T-helper 1 cell (primary cell): ENCODE measurements at regions not wholly inside any gene's neighbourhood (a gene's known extent, or its start where the extent isn't known, plus 50 kb on each side); places are given as distances from the start of the nearest gene placed in this dataset.

ENCODE experiments used
- DNase-seq, 5 donors: peaks; one replicate each; pipeline ENCODE4 v3.0.0-alpha.2; 2012 to 2020

- no peak for DNase-seq
Measured at GRCh38 chr2:151197184-151198108, 64.2 kb downstream of the RBM43 start.

- DNase-seq: no peak
Measured at GRCh38 chr2:151193576-151193975, 68.1 kb downstream of the RBM43 start.

- DNase-seq: no peak
Measured at GRCh38 chr2:151192681-151193080, 69.0 kb downstream of the RBM43 start.

- no peak for DNase-seq
Measured at GRCh38 chr2:151191001-151191400, 70.7 kb downstream of the RBM43 start.

GRCh38 chr2:151189125-151189524, 72.5 kb downstream of the RBM43 start:
- peak in 2 of 5 donors; percentile 2 to 7 for DNase-seq

- no peak for DNase-seq
Measured at GRCh38 chr2:151186011-151186410, 75.7 kb downstream of the RBM43 start.

GRCh38 chr2:151182899-151183809, 78.5 kb downstream of the RBM43 start:
- DNase-seq: no peak

- DNase-seq: no peak
Measured at GRCh38 chr2:151182396-151182795, 79.3 kb downstream of the RBM43 start.

GRCh38 chr2:151181524-151181923, 80.1 kb downstream of the RBM43 start:
- no peak for DNase-seq

GRCh38 chr2:151180123-151180522, 81.5 kb downstream of the RBM43 start:
- no peak for DNase-seq

- no peak for DNase-seq
Measured at GRCh38 chr2:151178207-151178606, 83.5 kb downstream of the RBM43 start.

- DNase-seq: no peak
Measured at GRCh38 chr2:151177756-151178155, 83.9 kb downstream of the RBM43 start.

- DNase-seq: no peak
Measured at GRCh38 chr2:151176661-151177060, 85.0 kb downstream of the RBM43 start.

GRCh38 chr2:151175864-151176263, 85.8 kb downstream of the RBM43 start:
- no peak for DNase-seq

- no peak for DNase-seq
Measured at GRCh38 chr2:151174127-151174526, 87.5 kb downstream of the RBM43 start.

GRCh38 chr2:151171186-151171585, 90.5 kb downstream of the RBM43 start:
- DNase-seq: no peak

GRCh38 chr2:151166410-151166809, 95.3 kb downstream of the RBM43 start:
- no peak for DNase-seq

GRCh38 chr2:151165105-151165684, 96.5 kb downstream of the RBM43 start:
- DNase-seq: no peak

GRCh38 chr2:151161821-151162551, 99.7 kb downstream of the RBM43 start:
- DNase-seq: no peak

- DNase-seq: no peak
Measured at GRCh38 chr2:151159109-151159662, 102.5 kb downstream of the RBM43 start.

- no peak for DNase-seq
Measured at GRCh38 chr2:151157000-151157735, 104.5 kb downstream of the RBM43 start.
